ENCODE measurements at regions not wholly inside any gene's neighbourhood (a gene's known extent, or its start where the extent isn't known, plus 50 kb on each side); places are given as distances from the start of the nearest gene placed in this dataset.
A peak's percentile ranks its signal among the peaks of the same experiment; 100 is the strongest.
"Not testable (repeated sequence)": the region's sequence is repeated elsewhere in the genome, so short reads cannot be mapped to it uniquely, and the experiment has no call there.

DNA sequence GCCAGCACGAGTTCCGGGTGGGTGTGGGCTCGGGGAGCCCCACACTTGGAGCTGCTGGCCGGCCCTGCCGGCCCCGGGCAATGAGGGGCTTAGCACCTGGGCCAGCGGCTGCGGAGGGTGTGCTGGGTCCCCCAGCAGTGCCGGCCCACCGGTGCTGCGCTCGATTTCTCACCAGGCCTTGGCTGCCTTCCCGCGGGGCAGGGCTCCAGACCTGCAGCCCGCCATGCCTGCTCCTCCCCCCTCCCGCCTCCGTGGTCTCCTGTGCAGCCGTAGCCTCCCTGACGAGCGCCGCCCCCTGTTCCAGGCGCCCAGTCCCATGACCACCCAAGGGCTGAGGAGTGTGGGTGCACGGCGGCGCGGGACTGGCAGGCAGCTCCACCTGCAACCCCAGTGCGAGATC is 1103.1 kb downstream of the OTOL1 start:
- not testable (repeated sequence) for H3K14ac ChIP-seq (ENCODE audit: insufficient read depth, low read length); H3K56ac ChIP-seq (ENCODE audit: insufficient read length, low read depth, low read length); H2BK15ac ChIP-seq (ENCODE audit: low read depth, low read length); H3K79me1 ChIP-seq (ENCODE audit: insufficient read depth, low read depth, low read length, poor library complexity, severe bottlenecking); H2BK20ac ChIP-seq (ENCODE audit: low read depth, low read length, poor library complexity, severe bottlenecking); H3K79me2 ChIP-seq (ENCODE audit: insufficient read depth, low read length); H2AFZ ChIP-seq (ENCODE audit: low read length); DNase-seq; H3K23ac ChIP-seq (ENCODE audit: insufficient read length, low read depth, low read length); H3K18ac ChIP-seq (ENCODE audit: insufficient read length, low read depth, low read length); H4K8ac ChIP-seq (replicated peaks; ENCODE audit: insufficient read length, low read depth, low read length); H3K23me2 ChIP-seq (ENCODE audit: insufficient read length, low read depth, low read length, poor library complexity, severe bottlenecking); H3K9ac ChIP-seq (ENCODE audit: extremely low read depth, insufficient read length, low read length); H2BK120ac ChIP-seq (ENCODE audit: low read depth, low read length, poor library complexity, severe bottlenecking); H3K27me3 ChIP-seq (ENCODE audit: insufficient read depth, low read length); H3K9me3 ChIP-seq (ENCODE audit: control insufficient read depth, low read depth, low read length); H3K4me2 ChIP-seq (ENCODE audit: insufficient read depth, insufficient read length, low read length); H2BK12ac ChIP-seq (ENCODE audit: insufficient read length, low read depth, low read length); H4K20me1 ChIP-seq (ENCODE audit: control insufficient read depth, insufficient read depth, insufficient read length); H3K4me3 Mint-ChIP-seq; H3K27ac ChIP-seq (ENCODE audit: insufficient read length, low read depth, low read length); H3K4me1 ChIP-seq (ENCODE audit: insufficient read depth, low read length); H3K4ac ChIP-seq (ENCODE audit: low read depth, low read length); H2BK5ac ChIP-seq (ENCODE audit: insufficient read length, low read length); H2AK5ac ChIP-seq (ENCODE audit: insufficient read length, low read length); H4K91ac ChIP-seq (ENCODE audit: insufficient read length, low read depth, low read length); H3K27me3 Mint-ChIP-seq (ENCODE audit: low read depth); H4K5ac ChIP-seq (ENCODE audit: insufficient read length, low read depth, low read length); H3T11ph ChIP-seq (ENCODE audit: low read length)
- H3K9me3 Mint-ChIP-seq, result peaks cover 19 to 38% of the 10 kb centered on the region in 2 experiments
- WGBS (ENCODE audit: extremely low coverage, insufficient read length, low lambda C conversion rate), result no CpG with 5 or more reads among the region's 27 CpGs
- H3K4me1 Mint-ChIP-seq, result peaks cover 16 to 21% of the 10 kb centered on the region in 2 experiments
- H3K27ac Mint-ChIP-seq, result peak overlapping the region in 1 of 3 experiments; percentile 70; a peak in 1 of 7 replicates
- peaks cover 19 to 38% (median 32%) of the 10 kb centered on the region in 3 experiments for H3K36me3 Mint-ChIP-seq (ENCODE audit: insufficient read depth in 1 of 3, low read depth in 3 of 3)

All from H9 (cell line).